ENCODE measurements at regions not wholly inside any gene's neighbourhood (a gene's known extent, or its start where the extent isn't known, plus 50 kb on each side); places are given as distances from the start of the nearest gene placed in this dataset.
"Not testable (repeated sequence)": the region's sequence is repeated elsewhere in the genome, so short reads cannot be mapped to it uniquely, and the experiment has no call there.

DNA sequence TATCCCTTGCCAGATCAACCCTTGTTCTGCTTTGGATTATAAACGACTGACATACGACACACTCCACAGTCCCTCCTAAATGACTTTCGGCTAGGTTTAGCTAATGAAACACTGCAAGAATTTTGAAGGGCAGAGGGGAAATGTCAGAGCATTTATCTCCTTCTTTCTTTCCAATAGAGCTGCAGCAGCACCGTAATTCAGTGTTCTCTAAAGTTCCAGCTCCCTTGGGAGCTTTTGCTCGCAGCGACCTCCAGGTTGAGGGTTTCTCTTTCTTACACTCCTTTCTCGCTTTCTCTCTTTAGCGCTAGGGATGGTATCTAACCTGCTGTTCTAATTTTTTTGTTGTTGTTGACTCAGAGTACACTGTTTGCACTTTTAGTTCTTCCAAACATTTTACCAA is 467.1 kb upstream of the ST8SIA4 start:
- in situ Hi-C loops (cut with HindIII; ENCODE audit: low pct_unique_long_range_greater_than_20kb, low sequenced_read_pairs): no loop called here
- no peak for DNase-seq (ENCODE audit: low read depth in 1 of 2, low spot score in 1 of 2)
- no peak for TF ChIP-seq JUND (IDR thresholded peaks at IDR 0.05; ENCODE audit: low read depth)

DNA sequence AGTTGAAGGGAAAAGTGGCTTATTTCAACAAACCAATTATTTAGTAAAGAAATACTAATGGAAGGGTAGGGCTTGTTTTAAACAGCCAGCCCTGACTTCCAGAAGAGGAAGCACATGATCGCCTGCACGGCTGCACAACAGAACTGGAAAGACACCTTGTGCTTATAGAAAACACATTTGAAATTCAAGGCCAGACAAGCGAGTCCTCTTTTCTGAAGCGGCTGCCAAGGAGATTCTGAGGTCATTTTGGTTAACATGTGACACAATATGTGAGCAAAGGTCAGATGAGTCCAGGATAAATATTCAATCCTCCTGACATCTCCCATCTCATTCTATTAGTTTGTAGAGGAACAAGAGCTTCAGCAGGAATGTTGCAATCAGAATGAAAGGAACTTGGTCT is 461.4 kb upstream of the ST8SIA4 start:
- no peak for TF ChIP-seq JUND (IDR thresholded peaks at IDR 0.05; ENCODE audit: low read depth)
- DNase-seq (ENCODE audit: low read depth in 1 of 2, low spot score in 1 of 2): peak in 1 of 2 experiments; percentile 4
- in situ Hi-C loops (cut with HindIII; ENCODE audit: low pct_unique_long_range_greater_than_20kb, low sequenced_read_pairs): no loop called here

DNA sequence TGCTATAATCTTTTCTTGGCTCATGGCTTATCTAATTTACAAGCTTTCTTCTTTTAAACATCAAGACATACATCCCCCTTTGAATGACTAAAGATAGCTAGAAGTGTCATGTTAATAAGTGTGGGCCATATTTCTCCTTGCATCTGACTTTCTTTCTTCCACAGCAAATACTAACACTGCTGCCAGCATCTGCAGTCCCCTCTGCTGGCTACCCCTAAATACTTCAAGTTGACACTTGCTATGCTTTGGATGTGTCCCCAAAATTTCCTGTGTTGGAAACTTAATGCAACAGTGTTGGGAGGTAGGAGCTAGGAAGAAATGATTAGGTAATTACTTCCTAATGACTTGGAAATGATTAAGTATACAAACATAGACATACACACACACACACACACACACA is 459.0 kb upstream of the ST8SIA4 start:
- in situ Hi-C loops (cut with HindIII; ENCODE audit: low pct_unique_long_range_greater_than_20kb, low sequenced_read_pairs): no loop called here
- DNase-seq (ENCODE audit: low read depth in 1 of 2, low spot score in 1 of 2): no peak
- TF ChIP-seq JUND (IDR thresholded peaks at IDR 0.05; ENCODE audit: low read depth): no peak

DNA sequence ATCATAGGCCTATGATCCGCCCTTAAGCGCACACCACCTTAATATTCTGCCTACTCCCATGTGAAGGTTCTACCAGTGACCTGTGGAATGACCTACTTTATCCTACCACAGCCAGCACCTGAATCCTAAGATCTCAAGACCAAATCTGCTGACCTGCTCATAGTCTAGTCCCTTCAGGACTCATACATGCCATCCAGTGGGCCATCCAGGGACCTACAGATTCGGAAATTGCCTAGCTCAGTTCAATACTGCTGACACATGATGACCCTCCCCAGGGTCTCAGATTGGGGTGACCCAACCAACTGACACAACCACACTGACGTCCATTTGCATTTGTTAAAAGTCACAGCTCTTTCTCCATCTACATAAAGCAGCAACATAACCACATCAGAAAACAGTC is 443.8 kb upstream of the ST8SIA4 start:
- in situ Hi-C loops (cut with HindIII; ENCODE audit: low pct_unique_long_range_greater_than_20kb, low sequenced_read_pairs): no loop called here
- no peak for TF ChIP-seq JUND (IDR thresholded peaks at IDR 0.05; ENCODE audit: low read depth)
- peak in 1 of 2 experiments; percentile 31 for DNase-seq (ENCODE audit: low read depth in 1 of 2, low spot score in 1 of 2)

DNA sequence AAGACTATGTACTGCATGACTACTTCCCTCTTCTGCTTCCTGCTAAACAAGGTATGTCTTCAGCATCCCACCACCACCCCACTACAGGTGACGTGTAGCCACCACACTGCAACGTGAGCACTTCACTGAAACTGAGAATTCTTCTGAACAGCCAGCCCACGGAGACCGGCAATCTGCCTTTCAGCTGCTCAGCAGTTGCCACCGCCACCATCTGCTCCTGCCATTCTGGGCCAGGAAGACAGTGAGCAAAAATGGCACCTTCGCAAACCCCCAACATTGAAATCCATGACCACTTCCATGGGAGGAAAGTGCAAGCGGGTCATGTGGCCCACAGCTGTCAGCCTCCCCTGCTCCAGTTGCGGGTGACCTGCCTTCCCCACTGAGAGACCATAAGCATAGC is 443.4 kb upstream of the ST8SIA4 start:
- in situ Hi-C loops (cut with HindIII; ENCODE audit: low pct_unique_long_range_greater_than_20kb, low sequenced_read_pairs): no loop called here
- no peak for DNase-seq (ENCODE audit: low read depth in 1 of 2, low spot score in 1 of 2)
- TF ChIP-seq JUND (IDR thresholded peaks at IDR 0.05; ENCODE audit: low read depth): no peak

DNA sequence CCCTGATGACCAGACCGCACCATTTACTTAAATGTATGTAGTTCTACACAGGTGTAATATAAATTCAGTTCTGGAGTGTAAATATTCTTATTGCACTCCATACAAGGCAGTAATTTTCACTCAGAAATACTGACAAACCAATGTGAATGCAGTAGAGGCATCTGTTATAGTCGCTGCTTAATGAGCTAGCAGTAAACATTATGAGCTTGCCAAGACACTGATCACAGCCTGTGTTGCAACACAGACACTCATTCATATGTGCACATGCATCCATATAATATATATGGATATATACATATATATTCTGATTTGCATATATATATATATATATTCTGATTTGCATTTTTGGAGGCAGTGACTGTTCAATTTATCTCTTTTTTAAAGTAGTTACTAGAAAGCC is 435.1 kb upstream of the ST8SIA4 start:
- no peak for TF ChIP-seq JUND (IDR thresholded peaks at IDR 0.05; ENCODE audit: low read depth)
- in situ Hi-C loops (cut with HindIII; ENCODE audit: low pct_unique_long_range_greater_than_20kb, low sequenced_read_pairs): no loop called here
- DNase-seq (ENCODE audit: low read depth in 1 of 2, low spot score in 1 of 2): no peak

DNA sequence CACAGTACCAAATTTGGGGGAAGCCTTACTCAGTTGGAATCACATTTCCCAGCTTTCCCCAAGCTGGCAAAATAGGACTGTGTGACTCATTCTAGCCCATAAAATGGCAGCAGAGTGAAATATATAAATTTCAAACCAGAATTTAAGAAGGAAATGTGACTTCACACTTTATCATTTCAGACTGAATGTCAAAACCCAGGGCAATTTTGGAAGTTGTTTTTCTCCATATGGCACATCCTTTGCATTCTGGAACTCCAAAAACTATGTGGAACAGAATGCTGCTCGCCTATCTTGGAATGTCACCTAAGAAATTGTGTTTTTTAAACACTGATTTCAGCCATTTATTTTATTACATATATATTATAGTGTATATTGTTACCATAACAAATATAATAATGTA is 424.7 kb upstream of the ST8SIA4 start:
- no peak for DNase-seq (ENCODE audit: low read depth in 1 of 2, low spot score in 1 of 2)
- in situ Hi-C loops (cut with HindIII; ENCODE audit: low pct_unique_long_range_greater_than_20kb, low sequenced_read_pairs): no loop called here
- no peak for TF ChIP-seq JUND (IDR thresholded peaks at IDR 0.05; ENCODE audit: low read depth)

DNA sequence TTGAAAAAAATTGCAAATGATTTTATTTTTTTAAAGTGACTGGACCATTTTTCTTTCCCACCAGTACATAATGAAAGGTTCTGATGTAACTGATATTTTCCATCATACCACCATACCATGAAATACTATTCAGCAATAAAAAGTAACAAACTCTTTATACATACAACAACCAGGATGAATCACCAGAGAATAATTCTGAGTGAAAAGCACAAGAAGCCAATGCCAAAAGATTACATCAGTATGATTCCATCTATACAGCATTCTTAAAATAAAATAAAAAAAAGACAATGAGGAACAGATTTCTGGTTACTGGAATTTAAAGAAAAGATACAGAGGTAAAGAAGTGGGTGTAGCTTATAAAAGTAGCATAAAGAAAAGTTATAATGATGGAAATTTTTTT is 423.7 kb upstream of the ST8SIA4 start:
- TF ChIP-seq JUND (IDR thresholded peaks at IDR 0.05; ENCODE audit: low read depth): no peak
- in situ Hi-C loops (cut with HindIII; ENCODE audit: low pct_unique_long_range_greater_than_20kb, low sequenced_read_pairs): no loop called here
- DNase-seq (ENCODE audit: low read depth in 1 of 2, low spot score in 1 of 2): no peak

DNA sequence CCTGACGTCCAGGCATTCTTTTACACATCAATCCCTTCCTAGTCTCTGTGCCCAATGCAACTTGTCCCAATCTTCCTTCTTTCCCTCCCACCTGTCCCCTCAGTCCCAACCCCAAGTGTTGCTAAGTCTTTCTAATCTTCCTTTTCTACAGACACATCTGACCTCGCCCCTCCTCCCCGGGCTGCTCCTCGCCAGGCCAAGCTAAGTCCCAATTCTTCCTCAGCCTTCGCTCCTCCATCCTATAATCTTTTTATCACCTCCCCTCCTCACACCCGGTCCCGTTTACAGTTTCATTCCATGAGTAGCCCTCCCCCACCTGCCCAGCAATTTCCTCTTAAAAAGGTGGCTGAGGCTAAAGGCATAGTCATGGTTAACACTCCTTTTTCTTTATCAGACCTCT is 413.3 kb upstream of the ST8SIA4 start:
- in situ Hi-C loops (cut with HindIII; ENCODE audit: low pct_unique_long_range_greater_than_20kb, low sequenced_read_pairs); DNase-seq (ENCODE audit: low read depth in 1 of 2, low spot score in 1 of 2): not testable (repeated sequence)

DNA sequence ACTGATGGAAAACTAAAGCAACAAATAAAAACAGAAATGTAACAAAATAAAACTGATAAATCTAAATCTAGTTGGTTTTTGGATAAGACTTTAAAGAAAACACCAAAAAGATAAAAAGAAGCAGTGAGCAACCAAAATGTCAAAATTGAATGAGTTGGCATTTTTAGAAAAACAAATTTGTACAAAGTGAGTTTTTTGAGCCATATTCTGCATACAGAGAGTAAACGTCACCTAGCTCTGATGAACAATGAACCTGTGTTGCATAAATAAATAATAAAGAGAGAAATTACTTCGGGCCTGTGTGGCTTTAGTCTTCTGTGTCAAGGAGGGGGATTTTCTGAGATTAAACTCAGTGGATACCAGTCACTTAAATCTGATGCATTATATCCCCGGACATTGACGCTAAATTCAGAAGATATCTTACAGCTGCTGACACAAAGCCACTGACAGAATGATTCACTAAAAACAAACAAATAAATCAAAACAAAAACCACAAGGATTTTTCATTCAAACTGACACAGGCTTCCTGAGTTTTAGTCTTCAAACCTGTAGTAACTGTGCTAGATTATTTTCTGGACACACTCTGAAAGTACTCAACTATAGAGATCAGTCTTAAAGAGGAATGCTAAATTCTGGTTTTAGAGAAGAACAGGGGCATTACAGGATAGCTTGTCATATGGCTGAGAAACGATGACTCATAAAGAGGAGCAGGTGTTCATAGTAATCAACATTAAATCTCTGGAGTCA is 403.5 kb upstream of the ST8SIA4 start:
- DNase-seq (ENCODE audit: low read depth in 1 of 2, low spot score in 1 of 2): peak in 1 of 2 experiments; percentile 18
- TF ChIP-seq JUND (IDR thresholded peaks at IDR 0.05; ENCODE audit: low read depth): no peak
- in situ Hi-C loops (cut with HindIII; ENCODE audit: low pct_unique_long_range_greater_than_20kb, low sequenced_read_pairs): no loop called here

DNA sequence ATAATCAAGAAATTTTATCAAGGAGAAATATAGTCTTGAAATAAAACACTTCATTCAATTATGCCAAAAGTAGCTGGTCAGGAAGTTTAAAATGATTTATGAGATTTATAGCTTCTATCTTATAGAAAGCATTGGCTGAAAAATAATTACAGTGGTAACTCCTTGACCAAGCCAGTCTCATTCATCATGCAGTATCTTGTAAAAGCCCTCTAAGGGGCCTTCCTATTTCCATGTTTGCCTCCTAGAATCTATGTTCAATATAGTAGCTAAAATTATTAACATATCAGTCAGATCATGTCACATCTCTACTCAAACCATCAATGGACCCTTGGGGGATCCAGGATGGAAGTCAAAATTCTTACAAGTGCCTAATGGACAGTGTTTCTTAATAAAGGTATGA is 393.4 kb upstream of the ST8SIA4 start:
- in situ Hi-C loops (cut with HindIII; ENCODE audit: low pct_unique_long_range_greater_than_20kb, low sequenced_read_pairs): no loop called here
- no peak for TF ChIP-seq JUND (IDR thresholded peaks at IDR 0.05; ENCODE audit: low read depth)
- DNase-seq (ENCODE audit: low read depth in 1 of 2, low spot score in 1 of 2): no peak

DNA sequence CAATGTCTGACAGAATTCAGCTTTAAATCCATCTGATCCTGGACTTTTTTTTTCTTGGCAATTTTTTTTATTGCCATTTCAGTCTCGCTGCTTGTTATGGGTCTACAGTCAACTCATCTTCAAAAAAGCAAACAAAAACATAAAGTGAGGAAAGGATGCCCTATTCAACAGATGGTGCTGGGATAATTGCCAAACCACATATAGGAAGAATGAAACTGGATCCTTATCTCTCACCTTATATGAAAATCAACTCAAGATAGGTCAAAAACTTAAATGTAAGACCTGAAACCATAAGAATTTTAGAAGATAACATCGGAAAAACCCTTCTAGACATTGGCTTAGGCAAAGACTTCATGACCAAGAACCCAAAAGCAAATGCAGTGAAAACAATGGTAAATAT is 389.1 kb upstream of the ST8SIA4 start:
- TF ChIP-seq JUND (IDR thresholded peaks at IDR 0.05; ENCODE audit: low read depth): no peak; the same call in 1 of the 2 replicates
- DNase-seq (ENCODE audit: low read depth in 1 of 2, low spot score in 1 of 2): peak in 1 of 2 experiments; percentile 65
- in situ Hi-C loops (cut with HindIII; ENCODE audit: low pct_unique_long_range_greater_than_20kb, low sequenced_read_pairs): no loop called here

DNA sequence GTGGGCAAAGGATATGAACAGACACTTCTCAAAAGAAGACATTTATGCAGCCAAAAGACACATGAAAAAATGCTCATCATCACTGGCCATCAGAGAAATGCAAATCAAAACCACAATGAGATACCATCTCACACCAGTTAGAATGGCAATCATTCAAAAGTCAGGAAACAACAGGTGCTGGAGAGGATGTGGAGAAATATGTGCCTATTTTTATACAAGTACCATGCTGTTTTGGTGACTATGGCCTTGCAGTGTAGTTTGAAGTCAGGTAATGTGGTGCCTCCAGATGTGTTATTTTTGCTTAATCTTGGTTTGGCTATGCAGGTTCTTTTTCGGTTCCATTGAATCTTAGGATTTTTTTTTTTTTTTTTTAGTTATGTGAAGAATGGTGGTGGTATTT is 387.7 kb upstream of the ST8SIA4 start:
- DNase-seq (ENCODE audit: low read depth in 1 of 2, low spot score in 1 of 2); in situ Hi-C loops (cut with HindIII; ENCODE audit: low pct_unique_long_range_greater_than_20kb, low sequenced_read_pairs): not testable (repeated sequence)

DNA sequence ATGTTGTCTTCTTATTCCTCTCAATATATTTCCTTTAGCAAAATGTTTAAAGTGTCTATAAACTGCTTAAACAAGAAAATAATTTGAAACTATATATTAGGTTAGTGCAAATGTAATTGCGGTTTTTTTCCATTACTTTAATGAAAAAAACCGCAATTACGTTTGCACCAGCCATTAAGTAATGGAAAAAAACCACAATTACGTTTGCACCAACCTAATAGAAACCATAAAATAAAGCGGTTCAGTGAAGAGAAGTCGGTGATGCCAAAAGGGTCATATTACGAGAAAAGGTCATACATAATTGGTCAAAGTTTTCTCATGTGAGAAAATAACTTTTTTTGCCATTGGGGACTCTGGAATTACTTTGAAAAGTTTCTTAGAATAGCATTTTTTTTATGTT is 385.6 kb upstream of the ST8SIA4 start:
- TF ChIP-seq JUND (IDR thresholded peaks at IDR 0.05; ENCODE audit: low read depth): no peak
- in situ Hi-C loops (cut with HindIII; ENCODE audit: low pct_unique_long_range_greater_than_20kb, low sequenced_read_pairs): no loop called here
- DNase-seq (ENCODE audit: low read depth in 1 of 2, low spot score in 1 of 2): no peak
